Spleen (tissue), 7 donors: ENCODE measurements at regions not wholly inside any gene's neighbourhood (a gene's known extent, or its start where the extent isn't known, plus 50 kb on each side); places are given as distances from the start of the nearest gene placed in this dataset.

Experiments
- CTCF ChIP-seq, 11 experiments: fragments of 200-600 bp in 7 of 11; fragments of 450-650 bp in 4 of 11; sonication (generic) in 4 of 11; IDR thresholded peaks in 8 of 11; conservative IDR thresholded peaks in 3 of 11; 1 replicate in 7 of 11; 2 replicates in 4 of 11; pipeline versions ENCODE4 v1.4.0 to v1.8.0; 2016 to 2021; ENCODE audit warnings: antibody characterized with exemption in 11 of 11, inconsistent platforms in 4 of 11, mild to moderate bottlenecking in 1 of 11
- POLR2A ChIP-seq, 3 donors: fragments of 450-650 bp; IDR thresholded peaks; one replicate each; pipeline ENCODE4 v1.5.1; 2017; ENCODE audit warnings: antibody characterized with exemption in 3 of 3, mild to moderate bottlenecking in 1 of 3
- POLR2AphosphoS5 ChIP-seq, 3 donors: sonication (generic); formaldehyde crosslinking; IDR thresholded peaks; one replicate each; pipeline ENCODE4 v1.5.1; 2017; ENCODE audit warnings: antibody characterized with exemption in 3 of 3
- donor health status: DM: no; HTN: no; CAD: no; lungs with moderate emphysema.
- donor health status: DM: no; HTN: no; CAD: no.
- donor health status: DM: no; HTN: no; CAD: no.

- TF ChIP-seq CTCF (IDR thresholded peaks at IDR 0.05 in 8 of 11, conservative IDR thresholded peaks at IDR 0.05 in 3 of 11): no peak
- no peak for TF ChIP-seq POLR2AphosphoS5 (IDR thresholded peaks at IDR 0.05)
- TF ChIP-seq POLR2A (IDR thresholded peaks at IDR 0.05): no peak
These were observed 812.6 kb downstream of the MCTP2 start for GRCh38 chr15:95043933-95044313.
